ENCODE measurements at regions not wholly inside any gene's neighbourhood (a gene's known extent, or its start where the extent isn't known, plus 50 kb on each side); places are given as distances from the start of the nearest gene placed in this dataset.
A peak's percentile ranks its signal among the peaks of the same experiment; 100 is the strongest.
"Not testable (repeated sequence)": the region's sequence is repeated elsewhere in the genome, so short reads cannot be mapped to it uniquely, and the experiment has no call there.

GRCh38 chr5:2160811-2161210 lies 278.1 kb upstream of the IRX4 start:
- no peaks in the 10 kb centered on the region for H3K27me3 ChIP-seq
- no peaks in the 10 kb centered on the region for H3K9me3 ChIP-seq
- H3K4me2 ChIP-seq: no peak overlapping the region
- no peak overlapping the region for H3K27ac ChIP-seq
- no peak overlapping the region for H3K4me3 ChIP-seq
- TF ChIP-seq Cebpa-rat (IDR thresholded peaks at IDR 0.05): no peak
- H4K20me1 ChIP-seq: no peaks in the 10 kb centered on the region
- no peaks in the 10 kb centered on the region for H3K36me3 ChIP-seq
- H3K4me1 ChIP-seq: peaks cover 9% of the 10 kb centered on the region
- H3K9ac ChIP-seq: no peak overlapping the region

- no peaks in the 10 kb centered on the region for H3K9me3 ChIP-seq
- H3K4me3 ChIP-seq: no peak overlapping the region
- no peaks in the 10 kb centered on the region for H3K36me3 ChIP-seq
- H3K9ac ChIP-seq: no peak overlapping the region
- H3K4me2 ChIP-seq: no peak overlapping the region
- H3K4me1 ChIP-seq: peaks cover 12% of the 10 kb centered on the region
- TF ChIP-seq Cebpa-rat (IDR thresholded peaks at IDR 0.05): no peak
- no peak overlapping the region for H3K27ac ChIP-seq
- H4K20me1 ChIP-seq: no peaks in the 10 kb centered on the region
- no peaks in the 10 kb centered on the region for H3K27me3 ChIP-seq
Observed at GRCh38 chr5:2158767-2159166, 276.0 kb upstream of the IRX4 start.

GRCh38 chr5:2158109-2158508 lies 275.4 kb upstream of the IRX4 start:
- H3K9me3 ChIP-seq: no peaks in the 10 kb centered on the region
- no peaks in the 10 kb centered on the region for H3K36me3 ChIP-seq
- H3K4me1 ChIP-seq: peaks cover 12% of the 10 kb centered on the region
- H3K9ac ChIP-seq: no peak overlapping the region
- no peak overlapping the region for H3K4me3 ChIP-seq
- TF ChIP-seq Cebpa-rat (IDR thresholded peaks at IDR 0.05): no peak
- no peak overlapping the region for H3K4me2 ChIP-seq
- no peaks in the 10 kb centered on the region for H3K27me3 ChIP-seq
- no peak overlapping the region for H3K27ac ChIP-seq
- H4K20me1 ChIP-seq: no peaks in the 10 kb centered on the region

- no peaks in the 10 kb centered on the region for H4K20me1 ChIP-seq
- TF ChIP-seq Cebpa-rat (IDR thresholded peaks at IDR 0.05): no peak
- H3K9me3 ChIP-seq: no peaks in the 10 kb centered on the region
- H3K27me3 ChIP-seq: no peaks in the 10 kb centered on the region
- H3K9ac ChIP-seq: no peak overlapping the region
- H3K4me1 ChIP-seq: peaks cover 12% of the 10 kb centered on the region
- no peak overlapping the region for H3K27ac ChIP-seq
- no peaks in the 10 kb centered on the region for H3K36me3 ChIP-seq
- no peak overlapping the region for H3K4me2 ChIP-seq
- no peak overlapping the region for H3K4me3 ChIP-seq
Observed at GRCh38 chr5:2157372-2157771, 274.6 kb upstream of the IRX4 start.

- Histone ChIP-seq H3K9ac (no peak overlapping the region), H3K27me3 (no peaks in the 10 kb centered on the region), H3K36me3 (no peaks in the 10 kb centered on the region), H3K4me2 (peak overlapping the region; percentile 67), H3K27ac (peak overlapping the region; percentile 18; the same call in 1 of the 2 replicates), H3K4me1 (peaks cover 12% of the 10 kb centered on the region), H3K9me3 (no peaks in the 10 kb centered on the region), H3K4me3 (no peak overlapping the region), H4K20me1 (no peaks in the 10 kb centered on the region)
- TF ChIP-seq Cebpa-rat (IDR thresholded peaks at IDR 0.05): no peak
Observed at GRCh38 chr5:2156358-2157059, 273.8 kb upstream of the IRX4 start.

- no peak for TF ChIP-seq Cebpa-rat (IDR thresholded peaks at IDR 0.05)
- H3K36me3 ChIP-seq: no peaks in the 10 kb centered on the region
- H3K27me3 ChIP-seq: no peaks in the 10 kb centered on the region
- no peak overlapping the region for H3K9ac ChIP-seq
- H3K4me3 ChIP-seq: no peak overlapping the region
- peaks cover 12% of the 10 kb centered on the region for H3K4me1 ChIP-seq
- peak overlapping the region; percentile 67 for H3K4me2 ChIP-seq
- no peaks in the 10 kb centered on the region for H4K20me1 ChIP-seq
- no peak overlapping the region for H3K27ac ChIP-seq
- H3K9me3 ChIP-seq: no peaks in the 10 kb centered on the region
Observed at GRCh38 chr5:2155556-2155955, 272.8 kb upstream of the IRX4 start.

GRCh38 chr5:2153802-2154201 lies 271.1 kb upstream of the IRX4 start:
- TF ChIP-seq Cebpa-rat (IDR thresholded peaks at IDR 0.05): no peak
- no peaks in the 10 kb centered on the region for H4K20me1 ChIP-seq

GRCh38 chr5:2153350-2153749 lies 270.6 kb upstream of the IRX4 start:
- no peak for TF ChIP-seq Cebpa-rat (IDR thresholded peaks at IDR 0.05)
- H3K4me3 ChIP-seq: no peak overlapping the region
- no peak overlapping the region for H3K4me2 ChIP-seq
- H3K27ac ChIP-seq: no peak overlapping the region
- H3K9me3 ChIP-seq: no peaks in the 10 kb centered on the region
- no peak overlapping the region for H3K9ac ChIP-seq
- peaks cover 12% of the 10 kb centered on the region for H3K4me1 ChIP-seq
- no peaks in the 10 kb centered on the region for H3K36me3 ChIP-seq
- no peaks in the 10 kb centered on the region for H4K20me1 ChIP-seq
- no peaks in the 10 kb centered on the region for H3K27me3 ChIP-seq

More at GRCh38 chr5:2153802-2154201, 271.1 kb upstream of the IRX4 start:
- Histone ChIP-seq H3K9me3 (no peaks in the 10 kb centered on the region), H3K9ac (no peak overlapping the region), H3K27me3 (no peaks in the 10 kb centered on the region), H3K4me3 (no peak overlapping the region), H3K4me1 (peaks cover 12% of the 10 kb centered on the region), H3K36me3 (no peaks in the 10 kb centered on the region), H3K27ac (no peak overlapping the region), H3K4me2 (no peak overlapping the region)

GRCh38 chr5:2151301-2151888 lies 268.7 kb upstream of the IRX4 start:
- not testable (repeated sequence) for H3K4me3 ChIP-seq, H3K4me1 ChIP-seq, H4K20me1 ChIP-seq, H3K27me3 ChIP-seq, H3K4me2 ChIP-seq, H3K36me3 ChIP-seq, H3K9me3 ChIP-seq, H3K9ac ChIP-seq, H3K27ac ChIP-seq

- H4K20me1 ChIP-seq: no peaks in the 10 kb centered on the region
- peaks cover 10% of the 10 kb centered on the region; the same call in 1 of the 2 replicates for H3K9me3 ChIP-seq
- H3K27me3 ChIP-seq: peaks cover 31% of the 10 kb centered on the region
- no peaks in the 10 kb centered on the region for H3K36me3 ChIP-seq
- H3K27ac ChIP-seq: no peak overlapping the region
- no peak overlapping the region for H3K4me2 ChIP-seq
- no peaks in the 10 kb centered on the region for H3K4me1 ChIP-seq
- no peak overlapping the region for H3K4me3 ChIP-seq
- no peak for TF ChIP-seq Cebpa-rat (IDR thresholded peaks at IDR 0.05)
- no peak overlapping the region for H3K9ac ChIP-seq
Observed at GRCh38 chr5:2149195-2149539, 266.4 kb upstream of the IRX4 start.
